Esophagus (tissue), 2 donors: ENCODE measurements at regions not wholly inside any gene's neighbourhood (a gene's known extent, or its start where the extent isn't known, plus 50 kb on each side); places are given as distances from the start of the nearest gene placed in this dataset.
"Not testable (repeated sequence)": the region's sequence is repeated elsewhere in the genome, so short reads cannot be mapped to it uniquely, and the experiment has no call there.

Source experiments
- H3K27ac ChIP-seq, 2 donors: one replicate each; pipeline ENCODE4 v1.5.1; 2013; ENCODE audit warnings: low read depth in 2 of 2, mild to moderate bottlenecking in 2 of 2, inconsistent platforms in 1 of 2, low read length in 1 of 2, moderate library complexity in 1 of 2
- H3K27me3 ChIP-seq, 2 donors: one replicate each; pipeline ENCODE4 v1.6.1; 2013; ENCODE audit warnings: low read length in 2 of 2, control low read depth in 1 of 2, mild to moderate bottlenecking in 1 of 2; ENCODE audit not compliant: insufficient read depth in 2 of 2, control insufficient read depth in 1 of 2
- H3K36me3 ChIP-seq, 2 donors: one replicate each; pipeline ENCODE4 v1.6.1; 2013; ENCODE audit warnings: low read length in 1 of 2; ENCODE audit not compliant: control insufficient read depth in 2 of 2, insufficient read depth in 2 of 2
- H3K4me1 ChIP-seq, 2 donors: one replicate each; pipeline ENCODE4 v1.6.1; 2013; ENCODE audit warnings: low read length in 1 of 2; ENCODE audit not compliant: control insufficient read depth in 2 of 2, insufficient read depth in 2 of 2
- H3K4me3 ChIP-seq, 2 donors: one replicate each; pipeline ENCODE4 v1.5.1; 2013; ENCODE audit warnings: low read length in 2 of 2, mild to moderate bottlenecking in 2 of 2, low read depth in 1 of 2, moderate library complexity in 1 of 2
- H3K9me3 ChIP-seq, 2 donors: one replicate each; pipeline ENCODE4 v1.6.1; 2013; ENCODE audit warnings: mild to moderate bottlenecking in 2 of 2, low read depth in 1 of 2, low read length in 1 of 2, moderate library complexity in 1 of 2; ENCODE audit not compliant: control insufficient read depth in 2 of 2, insufficient read depth in 1 of 2
- WGBS, 2 donors: extraction: QIAGEN DNeasy Blood & Tissue Kit; methylation state at CpG; one replicate each; pipeline ENCODE4 v1.1.7; 2013; 5-methylcytosine and 5-hydroxymethylcytosine counted together
- donor health status: healthy with polysubstance abuse.
- donor health status: Bipolar disorder and iron deficiency.

- not testable (repeated sequence) for H3K27ac ChIP-seq, H3K9me3 ChIP-seq, H3K27me3 ChIP-seq, H3K4me3 ChIP-seq, H3K36me3 ChIP-seq, H3K4me1 ChIP-seq
- 27 to 34% methylated on average over 7 to 9 of the region's 23 CpGs for WGBS, 2 donors
These were observed 68.2 kb upstream of the SPDYE9 start for GRCh38 chr7:73153921-73154585.

- not testable (repeated sequence) for H3K9me3 ChIP-seq, H3K27ac ChIP-seq, H3K4me3 ChIP-seq, H3K27me3 ChIP-seq, H3K36me3 ChIP-seq, H3K4me1 ChIP-seq
- no CpG with 5 or more reads among the region's 2 CpGs for WGBS, 2 donors
These were observed 62.7 kb upstream of the SPDYE9 start for GRCh38 chr7:73148570-73148969.

GRCh38 chr7:73147681-73148080, 61.8 kb upstream of the SPDYE9 start:
- H3K27me3 ChIP-seq, H3K9me3 ChIP-seq, H3K27ac ChIP-seq, H3K4me1 ChIP-seq, H3K36me3 ChIP-seq, H3K4me3 ChIP-seq: not testable (repeated sequence)
- WGBS, 2 donors: 89 to 94% methylated on average over 4 to 5 of the region's 6 CpGs

- not testable (repeated sequence) for H3K4me3 ChIP-seq, H3K4me1 ChIP-seq, H3K27me3 ChIP-seq, H3K27ac ChIP-seq, H3K9me3 ChIP-seq, H3K36me3 ChIP-seq
- 96 to 100% methylated on average over 3 to 4 of the region's 8 CpGs for WGBS, 2 donors
These were observed 58.2 kb upstream of the SPDYE9 start for GRCh38 chr7:73143993-73144392.

- not testable (repeated sequence) for H3K9me3 ChIP-seq, H3K4me3 ChIP-seq, H3K27me3 ChIP-seq, H3K27ac ChIP-seq, H3K36me3 ChIP-seq, H3K4me1 ChIP-seq
- WGBS, 2 donors: 40% methylated on average over 1 of the region's 3 CpGs; no CpG with 5 or more reads in 1 of the 2 donors
These were observed 52.1 kb upstream of the SPDYE9 start for GRCh38 chr7:73137922-73138321.
